ENCODE measurements at regions not wholly inside any gene's neighbourhood (a gene's known extent, or its start where the extent isn't known, plus 50 kb on each side); places are given as distances from the start of the nearest gene placed in this dataset.

- FAIRE-seq: no peak
- TF ChIP-seq, protein P1, sequence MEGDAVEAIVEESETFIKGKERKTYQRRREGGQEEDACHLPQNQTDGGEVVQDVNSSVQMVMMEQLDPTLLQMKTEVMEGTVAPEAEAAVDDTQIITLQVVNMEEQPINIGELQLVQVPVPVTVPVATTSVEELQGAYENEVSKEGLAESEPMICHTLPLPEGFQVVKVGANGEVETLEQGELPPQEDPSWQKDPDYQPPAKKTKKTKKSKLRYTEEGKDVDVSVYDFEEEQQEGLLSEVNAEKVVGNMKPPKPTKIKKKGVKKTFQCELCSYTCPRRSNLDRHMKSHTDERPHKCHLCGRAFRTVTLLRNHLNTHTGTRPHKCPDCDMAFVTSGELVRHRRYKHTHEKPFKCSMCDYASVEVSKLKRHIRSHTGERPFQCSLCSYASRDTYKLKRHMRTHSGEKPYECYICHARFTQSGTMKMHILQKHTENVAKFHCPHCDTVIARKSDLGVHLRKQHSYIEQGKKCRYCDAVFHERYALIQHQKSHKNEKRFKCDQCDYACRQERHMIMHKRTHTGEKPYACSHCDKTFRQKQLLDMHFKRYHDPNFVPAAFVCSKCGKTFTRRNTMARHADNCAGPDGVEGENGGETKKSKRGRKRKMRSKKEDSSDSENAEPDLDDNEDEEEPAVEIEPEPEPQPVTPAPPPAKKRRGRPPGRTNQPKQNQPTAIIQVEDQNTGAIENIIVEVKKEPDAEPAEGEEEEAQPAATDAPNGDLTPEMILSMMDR (IDR thresholded peaks at IDR 0.05; ENCODE audit: borderline replicate concordance, extremely low read depth, insufficient read depth): no peak
- peak overlapping the region in 1 of 2 donors; percentile 19 for H3K27ac ChIP-seq (ENCODE audit: low read depth in 2 of 2, low read length in 2 of 2)
- no peaks in the 10 kb centered on the region for H3K9me3 ChIP-seq (ENCODE audit: control insufficient read depth in 2 of 3, insufficient read depth in 1 of 3, low read length in 3 of 3)
- peaks cover 0 to 4% (median 0%) of the 10 kb centered on the region in 3 donors for H3K4me1 ChIP-seq (ENCODE audit: control insufficient read depth in 2 of 3, insufficient read depth in 2 of 3, low read depth in 1 of 3, low read length in 3 of 3)
- H3K4me3 ChIP-seq (ENCODE audit: low read length in 3 of 3): no peak overlapping the region
- no peaks in the 10 kb centered on the region for H3K27me3 ChIP-seq (ENCODE audit: control insufficient read depth, insufficient read depth, low read length)
- H3K36me3 ChIP-seq (ENCODE audit: control insufficient read depth in 2 of 3, insufficient read depth in 3 of 3, low read length in 3 of 3): no peaks in the 10 kb centered on the region
- DNase-seq: no peak
- H3K9ac ChIP-seq (ENCODE audit: low read length in 3 of 3): no peak overlapping the region
- intact Hi-C loops (cut with DNase I): no loop called here
These were observed 107.5 kb upstream of the SDK1 start for GRCh38 chr7:3193379-3194120.

DNA sequence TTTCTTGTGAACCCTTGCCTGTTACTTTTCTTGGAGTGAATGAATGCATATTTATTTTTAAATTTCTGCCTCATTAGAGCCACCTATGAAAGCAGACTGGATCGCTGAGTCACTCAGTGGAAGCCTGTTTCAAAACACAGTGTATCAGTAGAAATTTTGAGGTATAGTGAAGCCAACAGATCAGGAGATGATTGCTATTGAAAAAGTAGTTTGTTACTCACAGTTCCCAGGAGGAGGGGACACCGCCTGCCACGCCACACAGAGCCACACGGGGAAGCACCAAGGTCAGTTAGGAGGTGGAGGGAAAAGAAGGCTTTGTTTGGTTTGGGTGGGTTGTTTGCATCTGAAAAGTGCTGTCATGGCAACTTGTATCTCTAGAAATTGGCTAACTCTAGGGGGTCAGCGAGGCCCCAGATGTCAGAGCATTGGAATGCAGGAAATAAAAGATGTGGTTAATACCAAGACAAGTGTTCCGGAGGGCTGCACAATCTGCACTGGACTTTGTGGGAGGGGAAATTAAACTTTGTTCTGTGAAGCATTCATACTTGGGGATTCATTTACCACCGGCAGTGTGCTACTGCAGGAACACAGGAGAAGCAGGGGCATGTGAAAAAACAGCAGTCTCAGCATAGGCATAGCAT is 106.4 kb upstream of the SDK1 start:
- Histone ChIP-seq H3K36me3 (ENCODE audit: control insufficient read depth in 2 of 3, insufficient read depth in 3 of 3, low read length in 3 of 3) (no peaks in the 10 kb centered on the region), H3K27me3 (ENCODE audit: control insufficient read depth, insufficient read depth, low read length) (no peaks in the 10 kb centered on the region), H3K9me3 (ENCODE audit: control insufficient read depth in 2 of 3, insufficient read depth in 1 of 3, low read length in 3 of 3) (peaks cover 0 to 3% (median 0%) of the 10 kb centered on the region in 3 donors), H3K27ac (ENCODE audit: low read depth in 2 of 2, low read length in 2 of 2) (peak overlapping the region in 1 of 2 donors; percentile 5), H3K9ac (ENCODE audit: low read length in 3 of 3) (no peak overlapping the region), H3K4me1 (ENCODE audit: control insufficient read depth in 2 of 3, insufficient read depth in 2 of 3, low read depth in 1 of 3, low read length in 3 of 3) (peaks cover 0 to 4% (median 0%) of the 10 kb centered on the region in 3 donors), H3K4me3 (ENCODE audit: low read length in 3 of 3) (peak overlapping the region in 1 of 3 donors; percentile 13)
- DNase-seq (peak; percentile 73 to 90 (median 78)), FAIRE-seq (no peak)
- intact Hi-C loops (cut with DNase I): no loop called here
- TF ChIP-seq, protein P1 (IDR thresholded peaks at IDR 0.05; ENCODE audit: borderline replicate concordance, extremely low read depth, insufficient read depth): peak; percentile 5

DNA sequence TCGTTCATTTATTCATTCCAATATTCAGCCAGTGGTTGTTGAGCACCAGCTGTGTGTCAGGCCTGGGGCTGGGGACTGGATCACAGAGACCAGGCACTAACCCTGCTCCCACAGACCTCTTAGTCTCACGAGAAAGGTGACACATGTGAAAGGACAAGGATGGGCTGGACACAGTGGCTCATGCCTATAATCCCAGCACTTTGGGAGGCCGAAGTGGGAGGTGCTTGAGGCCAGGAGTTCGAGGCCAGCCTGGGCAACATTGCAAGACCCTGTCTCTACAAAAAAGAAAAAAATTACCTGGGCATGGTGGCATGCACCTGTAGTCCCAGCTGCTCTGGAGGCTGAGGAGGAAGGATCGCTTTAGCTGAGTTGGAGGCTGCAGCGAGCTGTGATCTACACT is 105.9 kb upstream of the SDK1 start:
- DNase-seq: peak in 1 of 5 donors; percentile 51
- no peak overlapping the region for H3K9ac ChIP-seq (ENCODE audit: low read length in 3 of 3)
- intact Hi-C loops (cut with DNase I): no loop called here
- no peak for FAIRE-seq
- H3K4me1 ChIP-seq (ENCODE audit: control insufficient read depth in 2 of 3, insufficient read depth in 2 of 3, low read depth in 1 of 3, low read length in 3 of 3): peaks cover 0 to 4% (median 0%) of the 10 kb centered on the region in 3 donors
- H3K9me3 ChIP-seq (ENCODE audit: control insufficient read depth in 2 of 3, insufficient read depth in 1 of 3, low read length in 3 of 3): peaks cover 0 to 4% (median 0%) of the 10 kb centered on the region in 3 donors
- H3K4me3 ChIP-seq (ENCODE audit: low read length in 3 of 3): no peak overlapping the region
- H3K36me3 ChIP-seq (ENCODE audit: control insufficient read depth in 2 of 3, insufficient read depth in 3 of 3, low read length in 3 of 3): no peaks in the 10 kb centered on the region
- peak overlapping the region; percentile 38 to 62 for H3K27ac ChIP-seq (ENCODE audit: low read depth in 2 of 2, low read length in 2 of 2)
- TF ChIP-seq, protein P1 (IDR thresholded peaks at IDR 0.05; ENCODE audit: borderline replicate concordance, extremely low read depth, insufficient read depth): no peak
- no peaks in the 10 kb centered on the region for H3K27me3 ChIP-seq (ENCODE audit: control insufficient read depth, insufficient read depth, low read length)

Data from kidney (tissue), 13 donors.